NT2/D1 (cell line): ENCODE measurements at regions not wholly inside any gene's neighbourhood (a gene's known extent, or its start where the extent isn't known, plus 50 kb on each side); places are given as distances from the start of the nearest gene placed in this dataset.

Experiments used
- SUZ12 ChIP-seq: IDR thresholded peaks from 2 replicates; pipeline ENCODE4 v1.6.1; 2011; ENCODE audit not compliant: insufficient read length, insufficient read depth; ENCODE audit errors: extremely low read depth
- YY1 ChIP-seq: IDR thresholded peaks from 2 replicates; pipeline ENCODE4 v1.6.1; 2011; ENCODE audit not compliant: insufficient read length, insufficient read depth
- ZNF274 ChIP-seq: IDR thresholded peaks from 2 replicates; pipeline ENCODE4 v1.6.1; 2011; ENCODE audit warnings: mild to moderate bottlenecking, low read depth, low read length

DNA sequence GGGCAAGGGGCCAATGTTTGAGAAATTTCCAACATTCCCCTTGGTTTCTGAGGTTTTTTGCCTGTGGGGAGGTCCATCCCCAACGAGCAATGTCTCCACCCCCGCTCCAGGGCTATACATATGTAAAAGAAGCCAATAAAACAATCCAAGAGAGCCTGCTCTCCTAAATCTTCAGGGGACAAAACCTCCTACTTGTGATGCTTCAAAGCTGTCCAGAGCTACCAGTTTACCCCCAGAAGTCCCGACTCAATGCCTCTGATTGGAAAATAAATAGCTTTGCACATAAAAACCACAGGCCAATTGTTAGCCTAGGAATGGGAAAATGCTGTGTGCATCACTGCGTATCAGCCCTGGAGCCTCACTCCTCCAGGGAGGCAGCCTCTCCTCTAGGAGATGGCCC is 66.0 kb upstream of the PAX6 start:
- TF ChIP-seq YY1: no peak
- TF ChIP-seq ZNF274: no peak
- no peak for TF ChIP-seq SUZ12
